Suprapubic skin (tissue), 3 donors: ENCODE measurements at regions not wholly inside any gene's neighbourhood (a gene's known extent, or its start where the extent isn't known, plus 50 kb on each side); places are given as distances from the start of the nearest gene placed in this dataset.

ENCODE experiments used
- POLR2A ChIP-seq, 2 donors: fragments of 450-650 bp; IDR thresholded peaks; one replicate each; pipeline ENCODE4 v1.6.1; 2017; ENCODE audit warnings: antibody characterized with exemption in 2 of 2, mild to moderate bottlenecking in 2 of 2, moderate library complexity in 2 of 2
- TF ChIP-seq, protein P1 (sequence below), 2 donors: fragments of 200-600 bp in 1 of 2; fragments of 450-650 bp in 1 of 2; sonication (generic) in 1 of 2; IDR thresholded peaks; one replicate each; pipeline ENCODE4 v1.5.1; 2016 to 2019; ENCODE audit warnings: antibody characterized with exemption in 2 of 2, mild to moderate bottlenecking in 1 of 2, moderate library complexity in 1 of 2

DNA sequence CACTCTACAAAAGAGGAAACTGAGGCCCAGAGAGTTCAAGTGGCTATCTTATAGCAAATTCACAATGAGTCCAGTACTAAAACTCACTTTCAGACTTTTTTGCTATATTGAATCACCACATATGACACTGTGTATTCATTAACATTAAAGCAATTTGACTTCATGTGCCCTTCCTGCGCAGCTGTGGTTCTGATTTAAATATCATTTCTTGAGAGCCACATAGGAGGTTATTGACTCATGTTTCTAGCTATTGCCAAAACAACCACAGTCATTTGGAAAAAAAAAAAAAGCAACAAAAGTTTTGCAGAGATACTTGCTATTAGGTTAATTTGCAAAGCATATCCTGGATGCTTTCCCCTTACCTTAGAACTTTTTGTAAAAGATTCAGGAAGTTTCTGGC is 341.2 kb downstream of the PIK3C3 start:
- TF ChIP-seq, protein P1, sequence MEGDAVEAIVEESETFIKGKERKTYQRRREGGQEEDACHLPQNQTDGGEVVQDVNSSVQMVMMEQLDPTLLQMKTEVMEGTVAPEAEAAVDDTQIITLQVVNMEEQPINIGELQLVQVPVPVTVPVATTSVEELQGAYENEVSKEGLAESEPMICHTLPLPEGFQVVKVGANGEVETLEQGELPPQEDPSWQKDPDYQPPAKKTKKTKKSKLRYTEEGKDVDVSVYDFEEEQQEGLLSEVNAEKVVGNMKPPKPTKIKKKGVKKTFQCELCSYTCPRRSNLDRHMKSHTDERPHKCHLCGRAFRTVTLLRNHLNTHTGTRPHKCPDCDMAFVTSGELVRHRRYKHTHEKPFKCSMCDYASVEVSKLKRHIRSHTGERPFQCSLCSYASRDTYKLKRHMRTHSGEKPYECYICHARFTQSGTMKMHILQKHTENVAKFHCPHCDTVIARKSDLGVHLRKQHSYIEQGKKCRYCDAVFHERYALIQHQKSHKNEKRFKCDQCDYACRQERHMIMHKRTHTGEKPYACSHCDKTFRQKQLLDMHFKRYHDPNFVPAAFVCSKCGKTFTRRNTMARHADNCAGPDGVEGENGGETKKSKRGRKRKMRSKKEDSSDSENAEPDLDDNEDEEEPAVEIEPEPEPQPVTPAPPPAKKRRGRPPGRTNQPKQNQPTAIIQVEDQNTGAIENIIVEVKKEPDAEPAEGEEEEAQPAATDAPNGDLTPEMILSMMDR (IDR thresholded peaks at IDR 0.05), result no peak
- no peak for TF ChIP-seq POLR2A (IDR thresholded peaks at IDR 0.05)
